Suprapubic skin (tissue), 3 donors: ENCODE measurements at regions not wholly inside any gene's neighbourhood (a gene's known extent, or its start where the extent isn't known, plus 50 kb on each side); places are given as distances from the start of the nearest gene placed in this dataset.

Source experiments
- POLR2A ChIP-seq, 2 donors: fragments of 450-650 bp; IDR thresholded peaks; one replicate each; pipeline ENCODE4 v1.6.1; 2017; ENCODE audit warnings: antibody characterized with exemption in 2 of 2, mild to moderate bottlenecking in 2 of 2, moderate library complexity in 2 of 2
- TF ChIP-seq, protein P1 (sequence below), 2 donors: fragments of 200-600 bp in 1 of 2; fragments of 450-650 bp in 1 of 2; sonication (generic) in 1 of 2; IDR thresholded peaks; one replicate each; pipeline ENCODE4 v1.5.1; 2016 to 2019; ENCODE audit warnings: antibody characterized with exemption in 2 of 2, mild to moderate bottlenecking in 1 of 2, moderate library complexity in 1 of 2

DNA sequence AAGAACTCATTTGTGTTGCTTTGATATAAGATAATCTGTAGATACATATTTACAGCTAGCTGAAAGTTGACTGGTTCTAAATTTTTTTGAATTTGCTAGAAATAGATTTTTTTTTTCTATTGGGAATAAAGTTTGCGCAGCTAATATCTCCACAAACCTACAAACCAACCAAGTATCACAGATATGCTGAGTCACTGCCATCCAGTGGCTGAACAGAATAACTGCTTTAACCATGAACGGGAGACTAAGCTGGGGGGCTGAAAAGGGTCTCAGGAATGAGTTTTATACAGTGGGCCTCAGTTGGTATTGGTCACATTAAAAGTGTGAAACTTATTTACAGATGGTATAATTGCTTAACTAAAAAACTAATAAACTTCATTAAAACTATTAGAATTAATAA lies 326.7 kb upstream of the CNR1 start:
- TF ChIP-seq, protein P1, sequence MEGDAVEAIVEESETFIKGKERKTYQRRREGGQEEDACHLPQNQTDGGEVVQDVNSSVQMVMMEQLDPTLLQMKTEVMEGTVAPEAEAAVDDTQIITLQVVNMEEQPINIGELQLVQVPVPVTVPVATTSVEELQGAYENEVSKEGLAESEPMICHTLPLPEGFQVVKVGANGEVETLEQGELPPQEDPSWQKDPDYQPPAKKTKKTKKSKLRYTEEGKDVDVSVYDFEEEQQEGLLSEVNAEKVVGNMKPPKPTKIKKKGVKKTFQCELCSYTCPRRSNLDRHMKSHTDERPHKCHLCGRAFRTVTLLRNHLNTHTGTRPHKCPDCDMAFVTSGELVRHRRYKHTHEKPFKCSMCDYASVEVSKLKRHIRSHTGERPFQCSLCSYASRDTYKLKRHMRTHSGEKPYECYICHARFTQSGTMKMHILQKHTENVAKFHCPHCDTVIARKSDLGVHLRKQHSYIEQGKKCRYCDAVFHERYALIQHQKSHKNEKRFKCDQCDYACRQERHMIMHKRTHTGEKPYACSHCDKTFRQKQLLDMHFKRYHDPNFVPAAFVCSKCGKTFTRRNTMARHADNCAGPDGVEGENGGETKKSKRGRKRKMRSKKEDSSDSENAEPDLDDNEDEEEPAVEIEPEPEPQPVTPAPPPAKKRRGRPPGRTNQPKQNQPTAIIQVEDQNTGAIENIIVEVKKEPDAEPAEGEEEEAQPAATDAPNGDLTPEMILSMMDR (IDR thresholded peaks at IDR 0.05), result peak in 1 of 2 donors; percentile 14
- no peak for TF ChIP-seq POLR2A (IDR thresholded peaks at IDR 0.05)
